GM21786 (cell line): ENCODE measurements at regions not wholly inside any gene's neighbourhood (a gene's known extent, or its start where the extent isn't known, plus 50 kb on each side); places are given as distances from the start of the nearest gene placed in this dataset.
"Not testable (repeated sequence)": the region's sequence is repeated elsewhere in the genome, so short reads cannot be mapped to it uniquely, and the experiment has no call there.

Source experiments
- ATAC-seq: cut with Tn5 transposase; IDR thresholded peaks from one replicate; pipeline ENCODE4 v1.9.1; 2021; ENCODE audit not compliant: unreplicated experiment

DNA sequence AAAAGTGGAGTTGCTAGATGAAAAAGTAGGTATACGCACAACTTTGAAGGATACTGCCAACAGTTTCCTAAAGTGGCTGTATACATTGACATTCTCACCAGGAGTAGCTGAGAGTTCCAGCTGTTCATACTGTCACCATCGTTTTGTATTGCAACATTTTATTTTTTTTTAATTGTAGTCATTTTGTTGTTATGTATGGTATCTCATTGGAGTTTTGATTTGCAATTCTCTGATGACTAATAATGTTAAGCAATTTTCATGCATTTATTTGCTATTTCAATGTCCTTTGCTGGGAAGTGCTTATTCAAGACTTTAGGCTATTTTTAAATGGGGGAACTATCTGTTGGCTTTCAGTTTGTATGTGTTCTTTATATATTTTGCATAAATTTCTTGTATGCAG lies 185.1 kb upstream of the TGFBR2 start:
- ATAC-seq: no peak

DNA sequence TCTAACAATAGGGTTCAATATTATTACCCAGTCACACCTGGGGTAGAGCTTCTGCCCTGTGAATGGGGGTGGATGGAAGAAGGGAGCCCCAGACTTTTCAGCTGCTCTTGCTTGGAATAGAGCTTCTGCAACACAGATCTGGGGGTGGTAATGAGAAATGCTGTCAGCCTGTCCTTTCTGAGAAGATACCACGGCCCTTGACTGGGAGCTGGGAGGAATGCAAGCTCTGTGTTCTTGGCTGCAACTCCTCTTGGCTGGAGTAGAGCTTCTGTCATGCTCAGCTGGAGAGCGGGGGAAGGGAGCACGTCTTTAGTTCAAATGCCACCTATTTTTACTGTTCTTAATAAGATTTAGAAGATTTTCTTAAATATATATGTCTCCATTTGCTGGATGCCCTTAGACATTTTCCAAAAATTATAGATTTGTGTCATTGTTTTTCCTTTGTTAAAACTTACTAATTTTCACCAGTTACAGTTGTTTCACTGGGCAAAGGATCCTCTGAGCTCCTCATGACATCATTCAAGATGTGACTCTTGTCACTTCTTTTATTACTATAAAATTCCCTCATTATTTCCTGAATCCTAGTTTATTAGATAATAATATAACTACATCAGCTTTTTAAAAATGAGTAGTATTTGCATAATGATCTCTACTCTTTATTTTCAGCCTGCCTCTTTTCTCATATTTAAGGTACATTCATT lies 180.0 kb upstream of the TGFBR2 start:
- ATAC-seq: no peak

GRCh38 chr3:30428251-30428650 lies 178.2 kb upstream of the TGFBR2 start:
- ATAC-seq: no peak

DNA sequence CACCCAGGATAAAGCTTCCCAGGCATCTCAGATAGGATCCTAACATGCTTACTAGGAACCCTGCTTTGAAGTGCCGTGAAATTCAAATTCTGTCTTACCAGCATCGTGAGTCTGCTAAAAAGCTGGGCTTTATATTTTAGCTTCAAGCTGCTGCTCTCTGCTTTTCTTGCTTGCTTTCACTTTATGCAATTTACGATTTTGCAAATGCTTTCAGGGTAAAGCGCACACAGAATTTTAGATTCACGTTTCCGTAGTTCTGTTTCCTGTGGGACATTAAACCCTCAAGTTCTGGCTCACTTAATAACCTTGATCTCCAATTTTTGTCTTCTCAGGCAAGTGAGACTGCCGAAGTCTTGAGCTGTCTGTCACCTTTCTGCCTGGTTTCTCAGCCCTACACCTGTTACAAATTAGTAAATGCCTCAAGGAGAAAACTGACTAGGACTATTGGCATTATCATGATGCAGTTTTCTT lies 170.5 kb upstream of the TGFBR2 start:
- ATAC-seq: no peak

DNA sequence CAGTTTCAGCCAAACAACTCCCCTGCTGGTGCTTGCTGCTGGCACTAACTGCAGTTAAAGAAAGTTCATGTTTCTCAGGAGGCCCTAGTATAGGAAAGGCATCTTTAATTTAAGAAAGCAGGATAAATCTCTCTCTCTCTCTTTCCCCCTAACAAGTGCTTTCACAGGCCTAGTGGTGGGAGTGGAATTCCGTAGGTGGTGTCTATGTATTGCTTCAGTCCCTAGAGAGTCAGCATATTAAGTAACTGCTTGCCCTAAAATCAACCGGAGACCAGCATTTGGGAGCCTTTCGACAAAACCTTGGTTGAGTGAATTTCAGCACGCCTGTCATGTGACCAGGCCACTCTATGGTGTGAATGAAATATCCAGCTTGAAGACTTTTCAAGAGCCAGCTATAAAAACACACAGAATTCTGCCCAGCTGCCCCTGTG lies 169.2 kb upstream of the TGFBR2 start:
- ATAC-seq: no peak

- ATAC-seq: no peak
Observed at GRCh38 chr3:30438126-30438525, 168.3 kb upstream of the TGFBR2 start.

- ATAC-seq: no peak
Observed at GRCh38 chr3:30439451-30440053, 166.8 kb upstream of the TGFBR2 start.

GRCh38 chr3:30440147-30440604 lies 166.2 kb upstream of the TGFBR2 start:
- ATAC-seq: no peak

DNA sequence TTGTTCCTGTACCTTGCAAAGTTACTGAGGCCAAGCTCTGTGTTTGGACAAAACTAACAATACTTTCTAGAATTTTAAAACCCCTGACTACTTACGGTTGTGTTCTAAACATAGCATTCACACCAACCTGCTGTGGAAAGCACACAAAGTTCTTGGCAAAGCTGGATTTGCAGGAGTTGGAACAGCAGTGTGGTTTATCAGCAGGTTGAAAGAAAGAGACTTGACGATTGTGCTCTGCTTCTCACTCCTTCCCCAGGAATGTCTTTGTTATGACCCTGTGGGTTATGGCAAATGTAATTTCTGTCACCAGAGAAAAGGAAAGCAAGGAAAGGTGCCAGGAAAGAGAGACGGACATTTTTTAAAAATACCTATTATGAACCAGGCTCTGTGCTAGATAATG lies 165.5 kb upstream of the TGFBR2 start:
- no peak for ATAC-seq

DNA sequence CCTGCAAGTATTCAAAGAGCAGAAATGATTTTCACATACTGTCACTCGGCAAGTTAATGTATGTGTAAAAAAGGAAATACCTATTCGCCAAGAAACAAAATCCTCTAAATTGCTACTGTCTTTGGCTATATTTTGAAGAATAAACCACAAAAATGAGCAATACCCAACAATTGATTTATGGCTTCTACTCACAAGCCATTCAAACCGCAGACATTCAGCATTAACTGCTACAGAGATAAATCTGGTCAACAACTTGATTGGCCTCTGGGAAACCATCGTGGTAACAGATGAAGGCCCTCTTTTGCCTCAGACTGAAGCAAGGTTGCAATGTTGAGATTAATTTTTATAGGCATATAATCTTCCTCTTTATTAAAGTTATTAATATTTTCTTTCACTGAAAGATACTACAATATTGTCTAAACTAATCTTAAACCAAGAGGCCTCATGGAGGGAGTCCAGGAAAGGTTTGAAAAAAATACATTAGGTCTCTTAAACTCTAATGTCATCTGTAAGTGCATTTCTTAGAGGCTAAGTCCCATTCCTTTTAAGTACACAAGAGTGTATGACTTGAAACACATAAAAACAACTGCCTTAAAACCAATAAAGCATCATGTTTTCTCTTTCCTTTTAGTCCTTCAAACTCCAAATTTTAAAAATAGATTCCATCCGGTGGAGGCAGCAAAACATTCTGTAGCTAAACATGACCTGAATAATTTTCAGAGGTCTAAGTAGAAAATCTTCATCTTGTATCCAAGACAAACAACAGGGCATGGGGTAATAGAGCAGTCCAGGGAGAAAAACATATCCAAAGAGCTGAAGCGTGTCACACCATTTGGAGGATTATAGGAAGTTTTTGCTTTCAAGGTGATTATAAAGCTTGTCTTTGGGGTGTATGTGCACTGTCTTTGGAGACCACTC lies 162.4 kb upstream of the TGFBR2 start:
- no peak for ATAC-seq

- ATAC-seq: no peak
Observed at GRCh38 chr3:30448450-30449289, 157.7 kb upstream of the TGFBR2 start.

- ATAC-seq: no peak
Observed at GRCh38 chr3:30449290-30449632, 157.1 kb upstream of the TGFBR2 start.

DNA sequence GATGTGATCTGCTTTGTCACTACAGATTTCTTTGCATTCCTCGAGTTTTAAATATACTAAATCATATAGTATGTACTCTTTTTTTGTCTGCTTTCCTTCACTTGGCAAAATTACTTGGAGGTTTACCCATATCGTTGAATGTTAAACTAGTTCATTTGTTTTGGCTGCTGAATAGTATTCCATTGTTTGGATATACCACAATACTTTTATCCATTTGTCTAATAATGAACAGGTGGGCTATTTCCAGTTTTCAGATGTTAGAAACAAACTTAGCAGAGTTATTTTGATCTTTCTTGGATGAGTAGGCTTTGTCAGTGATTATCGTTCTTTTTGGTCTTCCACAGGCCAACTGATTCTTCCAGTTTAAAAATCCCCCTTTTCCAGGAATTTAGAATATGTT lies 154.0 kb upstream of the TGFBR2 start:
- no peak for ATAC-seq

DNA sequence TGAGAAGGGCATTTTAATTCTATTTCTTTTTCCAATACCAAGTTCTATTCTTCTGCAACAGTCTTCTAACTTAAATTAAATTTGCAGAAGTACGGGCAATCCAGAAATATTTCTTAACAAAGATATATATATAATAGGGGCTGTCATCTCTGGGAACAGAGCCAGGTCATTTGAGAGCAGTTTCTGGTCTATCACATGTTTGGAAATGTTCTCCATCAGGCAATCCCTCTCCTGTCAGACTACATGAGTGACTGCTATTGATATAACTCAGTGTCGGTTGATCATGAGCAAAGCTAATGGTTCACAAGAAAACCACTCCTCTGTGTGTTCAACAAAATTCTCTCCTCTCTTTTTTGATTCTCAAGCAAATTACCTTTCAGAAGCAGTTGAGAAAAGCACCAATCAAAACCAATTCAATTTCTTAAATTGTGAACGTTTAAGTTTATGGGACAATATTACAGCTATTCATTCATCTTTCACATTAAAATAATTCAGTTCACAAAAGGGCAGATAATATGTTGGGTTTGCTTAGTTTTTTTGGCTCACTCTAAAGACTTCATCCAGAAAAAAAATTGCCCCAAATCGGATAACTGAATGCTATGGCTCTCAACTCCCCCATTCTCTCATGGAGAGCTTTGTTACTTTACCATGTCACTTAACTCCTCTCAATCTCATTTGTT lies 152.9 kb upstream of the TGFBR2 start:
- ATAC-seq: no peak

GRCh38 chr3:30454636-30455035 lies 151.8 kb upstream of the TGFBR2 start:
- no peak for ATAC-seq

- ATAC-seq: not testable (repeated sequence)
Observed at GRCh38 chr3:30455112-30455511, 151.3 kb upstream of the TGFBR2 start.

DNA sequence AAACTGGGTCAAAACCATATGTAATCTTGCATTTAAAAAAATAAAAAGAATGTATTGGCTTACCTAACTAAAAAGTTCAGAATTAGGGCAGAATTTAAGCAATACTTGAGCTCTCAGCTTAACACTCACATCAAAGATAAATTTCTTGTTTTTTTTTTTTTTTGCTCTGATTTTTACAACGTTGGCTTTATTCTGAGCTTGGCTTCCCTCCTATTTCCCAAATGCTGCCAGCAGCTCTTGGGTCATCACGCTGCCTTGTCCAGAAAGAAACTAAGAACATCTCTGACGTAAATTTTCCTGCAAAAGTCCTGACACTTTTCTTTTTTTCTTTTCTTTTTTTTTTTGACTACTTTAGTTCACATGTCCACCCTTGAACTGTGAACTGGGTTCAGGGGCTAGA lies 150.6 kb upstream of the TGFBR2 start:
- ATAC-seq: no peak

GRCh38 chr3:30456264-30456663 lies 150.1 kb upstream of the TGFBR2 start:
- ATAC-seq: no peak

DNA sequence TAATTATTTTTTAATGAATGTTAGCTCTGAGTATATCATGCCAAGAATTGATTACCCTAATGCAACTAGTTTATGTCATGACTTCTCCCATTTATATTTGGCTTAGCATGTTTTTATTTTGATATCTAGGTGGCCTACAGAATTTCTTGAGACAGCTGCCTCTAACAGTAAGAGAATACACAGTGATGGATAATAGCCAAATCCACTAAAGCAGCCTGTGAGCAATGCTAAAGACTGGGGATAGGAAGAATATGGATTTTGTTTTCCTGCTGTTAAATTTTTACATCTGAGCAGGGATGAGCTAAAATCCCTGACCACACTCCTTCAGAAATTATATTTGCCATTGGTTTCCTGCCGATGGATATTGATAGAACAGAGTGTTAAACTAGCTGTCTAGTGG lies 149.3 kb upstream of the TGFBR2 start:
- ATAC-seq: no peak

DNA sequence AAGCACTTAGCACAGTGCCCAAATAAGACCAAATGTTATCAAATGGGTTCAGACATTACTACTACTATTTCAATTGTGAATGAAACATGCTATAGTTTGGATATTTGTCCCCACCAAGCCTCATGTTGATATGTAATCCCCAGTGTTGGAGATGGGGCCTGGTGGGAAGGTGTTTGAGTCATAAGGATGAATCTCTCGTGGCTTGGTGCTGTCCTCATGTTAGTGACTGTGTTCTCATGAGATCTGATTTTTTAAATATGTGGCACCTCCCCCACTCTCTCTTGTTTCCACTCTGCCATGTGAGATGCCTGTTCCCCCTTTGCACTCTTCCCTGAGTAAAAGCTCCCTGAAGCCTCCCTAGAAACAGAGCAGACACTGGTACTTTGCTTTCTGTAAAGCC lies 148.7 kb upstream of the TGFBR2 start:
- no peak for ATAC-seq
